K562 (cell line): ENCODE measurements at regions not wholly inside any gene's neighbourhood (a gene's known extent, or its start where the extent isn't known, plus 50 kb on each side); places are given as distances from the start of the nearest gene placed in this dataset.

Source experiments
- BACH1 ChIP-seq: fragments of 200-800 bp; sonication (Bioruptor generic); IDR thresholded peaks from 2 replicates; pipeline ENCODE4 v1.6.1; 2016; ENCODE audit warnings: missing genetic modification characterization, missing compliant biosample characterization
- CREB5 ChIP-seq: fragments of 250-450 bp; sonication (Bioruptor Pico); IDR thresholded peaks from 2 replicates; pipeline ENCODE4 v1.5.0; 2020; ENCODE audit warnings: mild to moderate bottlenecking
- HMG20A ChIP-seq: fragments of 450-650 bp; formaldehyde crosslinking; conservative IDR thresholded peaks from 2 replicates; pipeline ENCODE4 v1.4.0; 2020; ENCODE audit warnings: mild to moderate bottlenecking, mixed read lengths
- MTA2 ChIP-seq: fragments of 450-650 bp; IDR thresholded peaks from 2 replicates; pipeline ENCODE4 v1.6.1; 2016; ENCODE audit warnings: low read depth
- SAFB2 ChIP-seq: fragments of 200-400 bp; formaldehyde crosslinking; IDR thresholded peaks from 2 replicates; pipeline ENCODE4 v1.6.1; 2018; ENCODE audit warnings: borderline replicate concordance, low read length, low read depth, moderate library complexity; ENCODE audit not compliant: severe bottlenecking
- ZFP91 ChIP-seq: sonication (generic); formaldehyde crosslinking; IDR thresholded peaks from 2 replicates; pipeline ENCODE4 v1.8.0; 2022; ENCODE audit warnings: mild to moderate bottlenecking, missing genetic modification reagents
- ZKSCAN8 ChIP-seq: fragments of 200-800 bp; sonication (Bioruptor generic); IDR thresholded peaks from 2 replicates; pipeline ENCODE4 v1.6.1; 2016; ENCODE audit warnings: missing genetic modification characterization, missing compliant biosample characterization
- ZNF395 ChIP-seq: fragments of 200-800 bp; sonication (Bioruptor generic); IDR thresholded peaks from 2 replicates; pipeline ENCODE4 v1.6.1; 2017; ENCODE audit warnings: missing genetic modification characterization, missing compliant biosample characterization

GRCh38 chr18:68543344-68543743, 171.6 kb downstream of the TMX3 start (continued):
- TF ChIP-seq SAFB2 (no peak), CREB5 (no peak), MTA2 (no peak), BACH1 (tag) (no peak), ZFP91 (CRISPR knock-in tag) (no peak), ZKSCAN8 (CRISPR knock-in tag) (no peak), ZNF395 (CRISPR knock-in tag) (no peak), HMG20A (CRISPR knock-in tag) (no peak)
- TF ChIP-seq, all 486 proteins: peak for 0
